HCT116 (cell line): ENCODE measurements at regions not wholly inside any gene's neighbourhood (a gene's known extent, or its start where the extent isn't known, plus 50 kb on each side); places are given as distances from the start of the nearest gene placed in this dataset.

Source experiments
- ATAC-seq: fragments of 200-7000 bp; cut with Tn5 transposase; 2 replicates; pipeline ENCODE4 v1.9.1; 2020; ENCODE audit warnings: mild to moderate bottlenecking, moderate library complexity
- BruUV-seq: library from RNA; stranded (reverse); fragments of 400-500 nt; replicated peaks from 2 replicates; lab custom pipeline; 2021; lab: Mats Ljungman, UMichigan
- CTCF ChIA-PET: fragments of 300-600 bp; sonication (Branson Sonifier 250); formaldehyde crosslinking; loops from one replicate; lab custom pipeline; 2021; ENCODE audit warnings: antibody characterized with exemption; lab: Charles Lee
- POLR2A ChIA-PET: fragments of 300-600, 350-600 bp; sonication (Branson Sonifier 250); formaldehyde crosslinking; loops from one replicate; lab custom pipeline; 2021; ENCODE audit warnings: antibody characterized with exemption; lab: Charles Lee
- RAD21 ChIA-PET, 2 experiments: fragments of 300-600 bp; sonication (Branson Sonifier 250); formaldehyde crosslinking; loops; one replicate each; lab custom pipeline; 2023; ENCODE audit warnings: low total read pairs in 2 of 2; ENCODE audit not compliant: uncharacterized antibody in 2 of 2, unreplicated experiment in 2 of 2, low non-redundant PET in 1 of 2; lab: Charles Lee
- DNase-seq: peaks from one replicate; pipeline ENCODE4 v3.0.0-alpha.2; 2010; ENCODE audit warnings: low read depth, low spot score
- H2AFZ ChIP-seq: fragments of 200-600 bp; shearing (Covaris generic), sonication (generic); 2 replicates; pipeline ENCODE4 v1.6.1; 2017; ENCODE audit warnings: low read depth, mixed run types, mixed read lengths, antibody characterized with exemption, low read length; ENCODE audit not compliant: poor library complexity, severe bottlenecking
- H3K27ac ChIP-seq: 2 replicates; pipeline ENCODE4 v1.5.1; 2012; ENCODE audit warnings: low read depth, low read length
- H3K27me3 ChIP-seq: fragments of 200-600 bp; sonication (generic); 2 replicates; pipeline ENCODE4 v1.6.1; 2016; ENCODE audit warnings: mixed run types, low read length, mixed read lengths; ENCODE audit not compliant: insufficient read depth
- H3K36me3 ChIP-seq, 2 experiments: fragments of 200-500 bp in 1 of 2; fragments of 200-600 bp in 1 of 2; sonication (Bioruptor generic) in 1 of 2; sonication (generic) in 1 of 2; 2 replicates each; pipeline versions ENCODE4 v1.5.1 to v1.6.1; 2014 to 2016; ENCODE audit warnings: low read length in 2 of 2, inconsistent platforms in 1 of 2, mixed read lengths in 1 of 2, mixed run types in 1 of 2; ENCODE audit not compliant: insufficient read depth in 2 of 2, control insufficient read depth in 1 of 2
- H3K4me1 ChIP-seq, 2 experiments: fragments of 200-600 bp in 1 of 2; sonication (generic) in 1 of 2; 2 replicates each; pipeline versions ENCODE4 v1.5.1 to v1.6.1; 2012 to 2017; ENCODE audit warnings: low read length in 2 of 2, inconsistent platforms in 1 of 2, mild to moderate bottlenecking in 1 of 2, mixed read lengths in 1 of 2, mixed run types in 1 of 2, moderate library complexity in 1 of 2; ENCODE audit not compliant: insufficient read depth in 2 of 2, control insufficient read depth in 1 of 2
- H3K4me2 ChIP-seq: fragments of 200-600 bp; sonication (generic); 2 replicates; pipeline ENCODE4 v1.6.1; 2017; ENCODE audit warnings: mixed run types, low read length, mixed read lengths
- H3K4me3 ChIP-seq, 2 experiments: fragments of 200-600 bp in 1 of 2; sonication (generic) in 1 of 2; replicated peaks in 1 of 2; 2 replicates each; pipeline ENCODE4 v1.5.1; 2011 to 2016; ENCODE audit warnings: low read length in 2 of 2, control low read depth in 1 of 2, low read depth in 1 of 2, mild to moderate bottlenecking in 1 of 2, mixed read lengths in 1 of 2, mixed run types in 1 of 2
- H3K79me2 ChIP-seq: fragments of 200-600 bp; sonication (generic); 2 replicates; pipeline ENCODE4 v1.6.1; 2017; ENCODE audit warnings: mild to moderate bottlenecking, mixed run types, low read length, moderate library complexity, mixed read lengths; ENCODE audit not compliant: insufficient read depth
- H3K9ac ChIP-seq: fragments of 200-600 bp; sonication (generic); 2 replicates; pipeline ENCODE4 v1.6.1; 2016; ENCODE audit warnings: low read length, mixed read lengths
- H3K9me2 ChIP-seq: fragments of 200-600 bp; sonication (generic), shearing (Covaris generic); 2 replicates; pipeline ENCODE4 v1.6.1; 2017; ENCODE audit warnings: mixed run types, mild to moderate bottlenecking, moderate library complexity; ENCODE audit not compliant: insufficient read depth
- H3K9me3 ChIP-seq, 2 experiments: fragments of 200-500 bp in 1 of 2; fragments of 200-600 bp in 1 of 2; sonication (Bioruptor generic) in 1 of 2; sonication (generic) in 1 of 2; 2 replicates each; pipeline ENCODE4 v1.6.1; 2014 to 2017; ENCODE audit warnings: low read length in 2 of 2, mixed read lengths in 2 of 2, inconsistent platforms in 1 of 2, low read depth in 1 of 2, mild to moderate bottlenecking in 1 of 2, mixed run types in 1 of 2, moderate library complexity in 1 of 2; ENCODE audit not compliant: control insufficient read depth in 1 of 2, insufficient read depth in 1 of 2
- H4K20me1 ChIP-seq: fragments of 200-600 bp; sonication (generic), shearing (Covaris generic); 2 replicates; pipeline ENCODE4 v1.6.1; 2017; ENCODE audit warnings: mixed run types, mild to moderate bottlenecking, moderate library complexity; ENCODE audit not compliant: insufficient read depth
- CBX3 ChIP-seq: IDR thresholded peaks from 2 replicates; pipeline ENCODE4 v1.6.1; 2012; ENCODE audit warnings: low read depth
- CEBPB ChIP-seq: IDR thresholded peaks from 2 replicates; pipeline ENCODE4 v1.6.1; 2012; ENCODE audit warnings: low read depth
- EZH2 ChIP-seq: fragments of 200-600 bp; sonication (generic); IDR thresholded peaks from 2 replicates; pipeline ENCODE4 v1.6.1; 2017; ENCODE audit warnings: antibody characterized with exemption, mixed run types
- EZH2phosphoT487 ChIP-seq: fragments of 200-600 bp; IDR thresholded peaks from 2 replicates; pipeline ENCODE4 v1.6.1; 2018; ENCODE audit warnings: antibody characterized with exemption, borderline replicate concordance
- POLR2A ChIP-seq: IDR thresholded peaks from 2 replicates; pipeline ENCODE4 v1.7.0; 2011; ENCODE audit warnings: borderline replicate concordance; ENCODE audit not compliant: insufficient read depth, insufficient read length; ENCODE audit errors: extremely low read depth
- REST ChIP-seq: IDR thresholded peaks from 2 replicates; pipeline ENCODE4 v1.6.1; 2012; ENCODE audit warnings: low read depth
- SIN3A ChIP-seq: IDR thresholded peaks from 2 replicates; pipeline ENCODE4 v1.6.1; 2012; ENCODE audit warnings: low read depth
- SP1 ChIP-seq: IDR thresholded peaks from 2 replicates; pipeline ENCODE4 v1.6.1; 2012; ENCODE audit warnings: low read depth
- SRF ChIP-seq: IDR thresholded peaks from 2 replicates; pipeline ENCODE4 v1.6.1; 2012; ENCODE audit warnings: low read depth
- YY1 ChIP-seq: IDR thresholded peaks from 2 replicates; pipeline ENCODE4 v1.6.1; 2011; ENCODE audit warnings: low read length, low read depth, moderate library complexity, mild to moderate bottlenecking; ENCODE audit not compliant: insufficient replicate concordance; ENCODE audit errors: extremely low read depth
- intact Hi-C: fragments of 100-400 bp; cut with micrococcal nuclease; formaldehyde crosslinking; loops from 2 replicates; pipeline ENCODE4 v1.10.0; 2022
- TF ChIP-seq, protein P1 (sequence below): IDR thresholded peaks from 2 replicates; pipeline ENCODE4 v1.6.1; 2012
- TF ChIP-seq, protein P2 (sequence below): IDR thresholded peaks from 2 replicates; pipeline ENCODE4 v1.6.1; 2011; ENCODE audit warnings: mild to moderate bottlenecking, low read length, moderate library complexity; ENCODE audit not compliant: insufficient replicate concordance; ENCODE audit errors: extremely low read depth
- TF ChIP-seq, protein P3 (sequence below), 3 experiments: fragments of 200-600 bp in 1 of 3; sonication (generic) in 1 of 3; IDR thresholded peaks in 2 of 3; conservative IDR thresholded peaks in 1 of 3; 2 replicates each; pipeline ENCODE4 v1.5.1; 2012 to 2017; ENCODE audit warnings: low read depth in 2 of 3, low read length in 2 of 3, antibody characterized with exemption in 1 of 3, borderline replicate concordance in 1 of 3, control low read depth in 1 of 3, mild to moderate bottlenecking in 1 of 3, mixed read lengths in 1 of 3, mixed run types in 1 of 3, moderate library complexity in 1 of 3; ENCODE audit not compliant: insufficient read depth in 1 of 3

GRCh38 chr10:22805304-22805703 is 90.9 kb upstream of the PIP4K2A start:
- ChIA-PET CTCF (no interaction called here), RAD21 (no interaction called here)
- Histone ChIP-seq H3K4me3 (no peak overlapping the region), H3K36me3 (no peaks in the 10 kb centered on the region), H3K4me2 (no peak overlapping the region), H3K9ac (no peak overlapping the region), H3K27me3 (no peaks in the 10 kb centered on the region), H3K9me2 (no peaks in the 10 kb centered on the region), H4K20me1 (no peaks in the 10 kb centered on the region)
- BruUV-seq: no TSS peak
- DNase-seq: no peak
- TF ChIP-seq, protein P1, sequence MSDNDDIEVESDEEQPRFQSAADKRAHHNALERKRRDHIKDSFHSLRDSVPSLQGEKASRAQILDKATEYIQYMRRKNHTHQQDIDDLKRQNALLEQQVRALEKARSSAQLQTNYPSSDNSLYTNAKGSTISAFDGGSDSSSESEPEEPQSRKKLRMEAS: no peak
- TF ChIP-seq CEBPB (no peak), YY1 (no peak), EZH2phosphoT487 (no peak), CBX3 (no peak), SRF (no peak), EZH2 (no peak), REST (no peak), SP1 (no peak), SIN3A (no peak), POLR2A (no peak)
- TF ChIP-seq, protein P2, sequence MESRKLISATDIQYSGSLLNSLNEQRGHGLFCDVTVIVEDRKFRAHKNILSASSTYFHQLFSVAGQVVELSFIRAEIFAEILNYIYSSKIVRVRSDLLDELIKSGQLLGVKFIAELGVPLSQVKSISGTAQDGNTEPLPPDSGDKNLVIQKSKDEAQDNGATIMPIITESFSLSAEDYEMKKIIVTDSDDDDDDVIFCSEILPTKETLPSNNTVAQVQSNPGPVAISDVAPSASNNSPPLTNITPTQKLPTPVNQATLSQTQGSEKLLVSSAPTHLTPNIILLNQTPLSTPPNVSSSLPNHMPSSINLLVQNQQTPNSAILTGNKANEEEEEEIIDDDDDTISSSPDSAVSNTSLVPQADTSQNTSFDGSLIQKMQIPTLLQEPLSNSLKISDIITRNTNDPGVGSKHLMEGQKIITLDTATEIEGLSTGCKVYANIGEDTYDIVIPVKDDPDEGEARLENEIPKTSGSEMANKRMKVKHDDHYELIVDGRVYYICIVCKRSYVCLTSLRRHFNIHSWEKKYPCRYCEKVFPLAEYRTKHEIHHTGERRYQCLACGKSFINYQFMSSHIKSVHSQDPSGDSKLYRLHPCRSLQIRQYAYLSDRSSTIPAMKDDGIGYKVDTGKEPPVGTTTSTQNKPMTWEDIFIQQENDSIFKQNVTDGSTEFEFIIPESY: no peak
- TF ChIP-seq, protein P3, sequence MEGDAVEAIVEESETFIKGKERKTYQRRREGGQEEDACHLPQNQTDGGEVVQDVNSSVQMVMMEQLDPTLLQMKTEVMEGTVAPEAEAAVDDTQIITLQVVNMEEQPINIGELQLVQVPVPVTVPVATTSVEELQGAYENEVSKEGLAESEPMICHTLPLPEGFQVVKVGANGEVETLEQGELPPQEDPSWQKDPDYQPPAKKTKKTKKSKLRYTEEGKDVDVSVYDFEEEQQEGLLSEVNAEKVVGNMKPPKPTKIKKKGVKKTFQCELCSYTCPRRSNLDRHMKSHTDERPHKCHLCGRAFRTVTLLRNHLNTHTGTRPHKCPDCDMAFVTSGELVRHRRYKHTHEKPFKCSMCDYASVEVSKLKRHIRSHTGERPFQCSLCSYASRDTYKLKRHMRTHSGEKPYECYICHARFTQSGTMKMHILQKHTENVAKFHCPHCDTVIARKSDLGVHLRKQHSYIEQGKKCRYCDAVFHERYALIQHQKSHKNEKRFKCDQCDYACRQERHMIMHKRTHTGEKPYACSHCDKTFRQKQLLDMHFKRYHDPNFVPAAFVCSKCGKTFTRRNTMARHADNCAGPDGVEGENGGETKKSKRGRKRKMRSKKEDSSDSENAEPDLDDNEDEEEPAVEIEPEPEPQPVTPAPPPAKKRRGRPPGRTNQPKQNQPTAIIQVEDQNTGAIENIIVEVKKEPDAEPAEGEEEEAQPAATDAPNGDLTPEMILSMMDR (IDR thresholded peaks at IDR 0.05 in 2 of 3, conservative IDR thresholded peaks at IDR 0.05 in 1 of 3; ENCODE audit: borderline replicate concordance in 1 of 3, insufficient read depth in 1 of 3, low read depth in 2 of 3, low read length in 2 of 3): no peak
- TF ChIP-seq, all 23 proteins: peak for 0
- intact Hi-C loops: no loop called here
- no peak overlapping the region for H3K27ac ChIP-seq
- POLR2A ChIA-PET: no interaction called here
- H2AFZ ChIP-seq: no peak overlapping the region
- H3K9me3 ChIP-seq: no peaks in the 10 kb centered on the region
- ATAC-seq: no peak
- H3K79me2 ChIP-seq: no peaks in the 10 kb centered on the region
- peaks cover 0 to under 1% of the 10 kb centered on the region in 2 experiments; a peak in 2 of 4 replicates for H3K4me1 ChIP-seq
